DMS114 treated with DMSO at 0.1 percent for 48 hours (cell line): ENCODE measurements at regions not wholly inside any gene's neighbourhood (a gene's known extent, or its start where the extent isn't known, plus 50 kb on each side); places are given as distances from the start of the nearest gene placed in this dataset.
"Not testable (repeated sequence)": the region's sequence is repeated elsewhere in the genome, so short reads cannot be mapped to it uniquely, and the experiment has no call there.

ENCODE experiments used
- DNase-seq: peaks from one replicate; lab custom pipeline; 2025; ENCODE audit not compliant: unreplicated experiment; lab: John Stamatoyannopoulos, UW

GRCh38 chr10:9061871-9062270, 1007.4 kb downstream of the GATA3 start:
- no peak for DNase-seq

DNA sequence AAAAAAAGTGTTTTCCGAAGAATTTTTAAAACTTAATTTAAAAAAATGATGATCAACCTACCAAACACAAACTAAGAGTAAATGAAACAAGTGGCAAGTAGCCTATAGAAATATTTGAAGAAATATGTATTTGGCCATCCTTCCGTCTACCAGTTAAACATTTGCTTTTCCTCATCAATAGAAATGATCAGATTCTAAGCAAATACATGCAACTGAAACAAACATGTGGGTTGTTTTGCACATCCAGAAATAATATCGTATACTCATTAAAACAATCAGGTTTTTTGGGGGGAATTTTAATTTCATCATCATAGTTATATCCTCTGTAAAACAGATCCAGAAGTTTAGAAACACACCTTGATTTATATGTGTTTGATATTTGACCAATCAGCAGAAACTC, 1011.7 kb downstream of the GATA3 start:
- no peak for DNase-seq

- no peak for DNase-seq
These were observed 1013.5 kb downstream of the GATA3 start for GRCh38 chr10:9068003-9068402.

DNA sequence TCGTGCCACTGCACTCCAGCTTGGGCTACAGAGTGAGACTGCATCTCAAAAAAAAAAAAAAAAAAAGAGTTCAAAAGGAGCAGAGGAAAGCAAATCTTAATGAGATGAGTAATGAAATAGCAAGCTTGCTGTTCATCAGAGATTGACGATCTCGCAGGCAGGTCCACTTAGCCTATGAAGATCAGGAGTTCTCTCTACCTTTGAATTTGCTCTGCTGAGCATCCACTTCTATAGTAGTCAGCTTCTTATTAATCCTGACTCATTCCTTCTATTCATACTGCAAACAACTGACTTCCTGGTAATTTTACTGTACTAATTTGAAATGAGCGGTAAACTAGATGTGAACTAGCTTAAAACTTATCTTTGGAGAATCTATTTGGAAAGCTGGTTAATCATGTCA, 1014.6 kb downstream of the GATA3 start:
- DNase-seq: no peak

DNA sequence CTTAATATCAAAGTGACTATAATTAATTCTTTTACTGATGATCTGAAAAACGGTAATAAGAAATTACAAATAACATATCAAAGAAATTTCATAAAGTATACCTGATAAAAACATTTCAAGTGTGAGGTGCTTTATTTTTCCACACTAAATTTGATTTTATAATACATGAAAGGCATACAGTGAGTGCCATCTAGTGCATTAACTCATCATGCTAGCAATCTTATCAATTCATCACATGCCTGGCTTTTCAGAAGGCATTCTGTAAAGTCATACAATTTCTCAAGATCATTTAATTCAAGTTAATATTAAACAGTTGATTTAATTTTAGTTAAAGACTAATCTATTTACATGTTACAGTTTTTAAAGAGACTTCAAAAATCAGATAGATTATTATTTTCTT, 1020.9 kb downstream of the GATA3 start:
- no peak for DNase-seq

DNA sequence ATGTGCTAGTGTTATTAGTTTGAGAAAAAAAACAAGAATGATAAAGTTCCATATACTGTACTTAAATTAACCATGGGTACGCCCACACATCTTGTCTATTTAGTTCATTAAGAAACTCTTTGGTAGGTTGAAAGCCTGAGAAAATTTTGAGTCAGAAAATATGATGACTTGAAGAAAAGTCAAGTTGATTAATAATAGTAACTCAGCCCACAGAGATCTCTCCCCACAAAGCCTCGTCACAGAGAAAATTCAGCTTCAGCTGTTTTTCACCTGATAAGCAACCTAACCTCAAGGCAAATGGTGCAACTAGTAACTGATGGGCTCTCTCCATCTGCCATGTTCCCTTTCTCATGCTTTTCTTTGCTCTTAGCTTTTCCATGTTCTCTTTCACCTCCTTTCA, 1021.6 kb downstream of the GATA3 start:
- no peak for DNase-seq

- DNase-seq: no peak
These were observed 1026.8 kb downstream of the GATA3 start for GRCh38 chr10:9081253-9081652.

DNA sequence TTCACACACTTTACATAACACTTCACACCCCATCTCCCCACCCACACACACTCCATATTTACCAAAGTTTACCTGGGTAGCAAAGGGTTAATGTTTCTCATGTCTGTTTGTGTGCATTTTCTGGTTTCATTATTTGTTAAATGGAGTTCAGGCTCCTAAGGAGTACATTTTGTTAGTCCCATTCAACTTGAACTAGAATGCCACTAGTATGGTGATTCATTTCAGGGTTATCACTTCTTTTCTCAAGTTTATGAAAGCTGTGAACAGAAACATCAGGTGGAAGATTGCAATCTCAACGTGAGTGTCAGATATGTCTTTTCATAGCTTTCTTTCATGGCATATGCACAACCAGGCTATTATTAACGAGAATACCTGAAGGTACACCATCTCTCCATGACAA, 1027.5 kb downstream of the GATA3 start:
- no peak for DNase-seq

DNA sequence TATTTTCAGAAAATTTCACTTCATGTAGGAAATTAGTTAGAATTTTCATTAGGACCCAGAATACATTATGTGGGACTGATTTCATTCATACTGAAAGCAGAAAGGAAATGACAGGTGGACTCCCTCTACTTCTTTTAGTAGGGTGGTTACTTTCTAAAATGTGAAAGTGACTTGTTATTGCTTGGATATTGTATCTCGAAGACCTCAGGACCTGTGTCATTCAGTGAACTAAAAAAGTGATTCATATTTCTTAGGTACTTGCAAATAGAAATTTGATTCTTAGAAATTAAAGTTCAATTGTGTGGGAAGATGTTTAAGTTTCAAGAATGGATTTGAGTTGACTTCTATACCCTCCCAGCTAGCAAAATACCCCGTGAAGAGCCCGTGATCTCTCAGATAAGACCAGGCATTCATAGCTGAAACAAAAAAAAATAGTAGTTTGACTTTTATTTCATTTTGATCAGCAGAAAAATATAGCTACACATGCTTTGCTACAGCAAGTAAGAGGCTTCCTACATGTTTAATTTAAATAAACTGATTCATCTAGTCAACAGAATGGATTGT, 1037.1 kb downstream of the GATA3 start:
- DNase-seq: no peak

- no peak for DNase-seq
These were observed 1041.8 kb downstream of the GATA3 start for GRCh38 chr10:9096288-9096687.

- no peak for DNase-seq
These were observed 1042.9 kb downstream of the GATA3 start for GRCh38 chr10:9097206-9097990.

- DNase-seq: no peak
These were observed 1043.5 kb downstream of the GATA3 start for GRCh38 chr10:9097991-9098306.

- DNase-seq: no peak
These were observed 1047.5 kb downstream of the GATA3 start for GRCh38 chr10:9102026-9102425.

DNA sequence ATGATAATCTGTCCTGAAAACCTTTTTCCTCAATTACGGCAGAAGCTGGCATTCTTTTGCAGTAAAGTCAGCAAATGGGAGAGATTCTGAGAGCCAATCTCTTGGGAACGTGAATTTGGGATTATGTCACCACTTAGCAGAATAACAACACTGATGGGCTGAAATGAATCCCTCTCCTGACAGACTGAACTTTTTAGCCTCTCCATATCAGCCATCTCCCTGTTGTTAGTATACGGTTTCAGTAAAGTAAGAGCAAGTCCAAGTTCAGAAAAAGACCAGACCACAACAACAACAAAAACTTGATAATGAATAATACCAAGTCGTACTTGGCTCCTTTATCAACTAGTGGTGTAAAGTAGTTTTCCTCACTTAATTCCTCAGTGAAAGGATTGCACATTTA, 1048.8 kb downstream of the GATA3 start:
- no peak for DNase-seq

DNA sequence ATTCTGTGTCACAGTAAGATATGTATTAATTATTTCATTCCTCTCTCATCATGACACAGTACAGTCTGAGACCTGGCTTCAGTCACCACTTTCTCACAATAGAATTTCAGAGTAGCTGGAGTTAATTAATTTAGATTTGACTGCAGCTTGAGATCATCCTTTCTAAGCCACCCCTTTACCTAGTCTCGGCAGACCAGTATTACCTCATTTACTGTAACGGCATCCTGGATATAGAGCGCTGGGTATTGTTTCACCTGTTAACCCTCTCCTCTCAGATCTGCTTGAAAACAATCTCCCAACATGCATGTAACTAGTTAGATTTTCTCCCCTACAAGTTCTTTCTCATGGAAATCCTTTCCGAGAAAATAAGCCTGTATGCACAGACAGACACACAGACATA, 1057.5 kb downstream of the GATA3 start:
- DNase-seq: no peak

- DNase-seq: no peak
These were observed 1072.2 kb downstream of the GATA3 start for GRCh38 chr10:9126728-9127127.

- DNase-seq: no peak
These were observed 1082.9 kb downstream of the GATA3 start for GRCh38 chr10:9137368-9137767.

- not testable (repeated sequence) for DNase-seq
These were observed 1084.3 kb downstream of the GATA3 start for GRCh38 chr10:9138829-9139228.

- DNase-seq: no peak
These were observed 1085.9 kb downstream of the GATA3 start for GRCh38 chr10:9140373-9140772.

- no peak for DNase-seq
These were observed 1093.0 kb downstream of the GATA3 start for GRCh38 chr10:9147475-9147874.

- no peak for DNase-seq
These were observed 1094.6 kb downstream of the GATA3 start for GRCh38 chr10:9149134-9149533.

GRCh38 chr10:9153057-9153456, 1098.6 kb downstream of the GATA3 start:
- DNase-seq: not testable (repeated sequence)

DNA sequence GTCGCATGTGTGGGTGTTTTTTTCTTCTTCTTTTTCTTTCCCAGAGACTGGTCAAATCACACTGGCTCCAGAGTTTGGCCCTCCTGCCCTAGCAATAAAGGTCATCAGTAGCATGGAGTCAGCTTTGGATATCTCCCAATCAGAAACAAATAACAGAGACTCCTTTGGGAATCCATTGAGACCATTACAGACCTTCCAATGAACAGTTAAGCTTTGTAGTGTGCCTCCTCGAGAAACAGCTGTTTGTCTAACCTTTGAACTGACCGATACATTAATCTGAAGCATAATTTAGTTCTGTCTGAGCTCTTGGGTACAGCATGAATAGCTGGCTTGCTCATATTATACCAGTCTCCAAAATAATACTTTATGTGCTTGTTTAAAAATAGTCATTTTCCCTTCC, 1103.2 kb downstream of the GATA3 start:
- no peak for DNase-seq
